Tibial nerve (tissue), 3 donors: ENCODE measurements at regions not wholly inside any gene's neighbourhood (a gene's known extent, or its start where the extent isn't known, plus 50 kb on each side); places are given as distances from the start of the nearest gene placed in this dataset.

Experiments used
- CTCF ChIP-seq, 5 experiments: fragments of 200-600 bp in 3 of 5; fragments of 450-650 bp in 2 of 5; sonication (generic) in 3 of 5; IDR thresholded peaks; one replicate each; pipeline ENCODE4 v1.5.1; 2016 to 2019; ENCODE audit warnings: antibody characterized with exemption in 5 of 5, mild to moderate bottlenecking in 3 of 5, moderate library complexity in 2 of 5
- POLR2A ChIP-seq, 2 donors: fragments of 450-650 bp; IDR thresholded peaks; one replicate each; pipeline ENCODE4 v1.6.1; 2017; ENCODE audit warnings: antibody characterized with exemption in 2 of 2, mild to moderate bottlenecking in 2 of 2, moderate library complexity in 2 of 2

GRCh38 chr5:115733607-115734006 is 82.9 kb downstream of the CDO1 start:
- no peak for TF ChIP-seq CTCF (IDR thresholded peaks at IDR 0.05)
- no peak for TF ChIP-seq POLR2A (IDR thresholded peaks at IDR 0.05)
